Left renal pelvis (tissue), 4 donors: ENCODE measurements at regions not wholly inside any gene's neighbourhood (a gene's known extent, or its start where the extent isn't known, plus 50 kb on each side); places are given as distances from the start of the nearest gene placed in this dataset.

Experiments used
- DNase-seq, 4 donors: peaks; one replicate each; pipeline ENCODE4 v3.0.0-alpha.2; 2013; ENCODE audit warnings: low read depth in 4 of 4, low spot score in 3 of 4

- no peak for DNase-seq
Measured at GRCh38 chr19:29263305-29264135, 50.6 kb upstream of the UQCRFS1 start.

GRCh38 chr19:29264897-29265296 is 51.9 kb upstream of the UQCRFS1 start:
- no peak for DNase-seq

GRCh38 chr19:29265436-29265835 is 52.5 kb upstream of the UQCRFS1 start:
- DNase-seq: no peak

GRCh38 chr19:29266001-29266400 is 53.0 kb upstream of the UQCRFS1 start:
- DNase-seq: no peak

- no peak for DNase-seq
Measured at GRCh38 chr19:29266603-29267002, 53.7 kb upstream of the UQCRFS1 start.

- no peak for DNase-seq
Measured at GRCh38 chr19:29267701-29268100, 54.8 kb upstream of the UQCRFS1 start.

- no peak for DNase-seq
Measured at GRCh38 chr19:29268103-29268502, 55.2 kb upstream of the UQCRFS1 start.

- no peak for DNase-seq
Measured at GRCh38 chr19:29268721-29269393, 55.9 kb upstream of the UQCRFS1 start.

GRCh38 chr19:29269641-29270040 is 56.7 kb upstream of the UQCRFS1 start:
- DNase-seq: no peak

GRCh38 chr19:29271341-29271740 is 58.4 kb upstream of the UQCRFS1 start:
- DNase-seq: no peak

- no peak for DNase-seq
Measured at GRCh38 chr19:29271911-29272310, 59.0 kb upstream of the UQCRFS1 start.

GRCh38 chr19:29273000-29273640 is 60.2 kb upstream of the UQCRFS1 start:
- DNase-seq: no peak

- no peak for DNase-seq
Measured at GRCh38 chr19:29275266-29275665, 62.3 kb upstream of the UQCRFS1 start.

GRCh38 chr19:29277102-29277501 is 64.2 kb upstream of the UQCRFS1 start:
- DNase-seq: no peak

GRCh38 chr19:29278716-29279115 is 65.8 kb upstream of the UQCRFS1 start:
- no peak for DNase-seq

- no peak for DNase-seq
Measured at GRCh38 chr19:29283366-29283765, 70.4 kb upstream of the UQCRFS1 start.

- DNase-seq: no peak
Measured at GRCh38 chr19:29285187-29285687, 72.3 kb upstream of the UQCRFS1 start.

GRCh38 chr19:29285878-29286277 is 72.9 kb upstream of the UQCRFS1 start:
- DNase-seq: peak in 2 of 4 donors; percentile 8 to 18

GRCh38 chr19:29287061-29287460 is 74.1 kb upstream of the UQCRFS1 start:
- no peak for DNase-seq

GRCh38 chr19:29288256-29288655 is 75.3 kb upstream of the UQCRFS1 start:
- DNase-seq: no peak

GRCh38 chr19:29289020-29289419 is 76.1 kb upstream of the UQCRFS1 start:
- DNase-seq: no peak
